ENCODE measurements at regions not wholly inside any gene's neighbourhood (a gene's known extent, or its start where the extent isn't known, plus 50 kb on each side); places are given as distances from the start of the nearest gene placed in this dataset.

- Histone ChIP-seq H3K36me3 (no peaks in the 10 kb centered on the region), H3K9me3 (no peaks in the 10 kb centered on the region), H3K4me3 (no peak overlapping the region), H3K27ac (no peak overlapping the region), H3K27me3 (no peaks in the 10 kb centered on the region), H3K4me1 (no peaks in the 10 kb centered on the region)
- WGBS, 2 donors, result 59 to 85% methylated on average over 3 of the region's 3 CpGs
- TF ChIP-seq EP300 (IDR thresholded peaks at IDR 0.05) (no peak), POLR2A (IDR thresholded peaks at IDR 0.05) (no peak), POLR2AphosphoS5 (IDR thresholded peaks at IDR 0.05) (no peak)
- TF ChIP-seq, protein P1, sequence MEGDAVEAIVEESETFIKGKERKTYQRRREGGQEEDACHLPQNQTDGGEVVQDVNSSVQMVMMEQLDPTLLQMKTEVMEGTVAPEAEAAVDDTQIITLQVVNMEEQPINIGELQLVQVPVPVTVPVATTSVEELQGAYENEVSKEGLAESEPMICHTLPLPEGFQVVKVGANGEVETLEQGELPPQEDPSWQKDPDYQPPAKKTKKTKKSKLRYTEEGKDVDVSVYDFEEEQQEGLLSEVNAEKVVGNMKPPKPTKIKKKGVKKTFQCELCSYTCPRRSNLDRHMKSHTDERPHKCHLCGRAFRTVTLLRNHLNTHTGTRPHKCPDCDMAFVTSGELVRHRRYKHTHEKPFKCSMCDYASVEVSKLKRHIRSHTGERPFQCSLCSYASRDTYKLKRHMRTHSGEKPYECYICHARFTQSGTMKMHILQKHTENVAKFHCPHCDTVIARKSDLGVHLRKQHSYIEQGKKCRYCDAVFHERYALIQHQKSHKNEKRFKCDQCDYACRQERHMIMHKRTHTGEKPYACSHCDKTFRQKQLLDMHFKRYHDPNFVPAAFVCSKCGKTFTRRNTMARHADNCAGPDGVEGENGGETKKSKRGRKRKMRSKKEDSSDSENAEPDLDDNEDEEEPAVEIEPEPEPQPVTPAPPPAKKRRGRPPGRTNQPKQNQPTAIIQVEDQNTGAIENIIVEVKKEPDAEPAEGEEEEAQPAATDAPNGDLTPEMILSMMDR (IDR thresholded peaks at IDR 0.05), result no peak
- intact Hi-C loops (cut with DNase I), result no loop called here
- no peak for DNase-seq
Observed at GRCh38 chr10:90583416-90583815, 274.4 kb downstream of the HTR7 start.

GRCh38 chr10:90587081-90587491, 270.8 kb downstream of the HTR7 start:
- Histone ChIP-seq H3K36me3 (no peaks in the 10 kb centered on the region), H3K27me3 (no peaks in the 10 kb centered on the region), H3K4me3 (no peak overlapping the region), H3K27ac (no peak overlapping the region), H3K9me3 (no peaks in the 10 kb centered on the region), H3K4me1 (no peaks in the 10 kb centered on the region)
- intact Hi-C loops (cut with DNase I), result no loop called here
- no peak for DNase-seq
- no peak for TF ChIP-seq POLR2AphosphoS5 (IDR thresholded peaks at IDR 0.05)
- no peak for TF ChIP-seq EP300 (IDR thresholded peaks at IDR 0.05)
- TF ChIP-seq POLR2A (IDR thresholded peaks at IDR 0.05), result no peak
- TF ChIP-seq, protein P1 (IDR thresholded peaks at IDR 0.05), result no peak
- WGBS, 2 donors, result 14 to 47% methylated on average over 1 of the region's 1 CpG

GRCh38 chr10:90587561-90587960, 270.3 kb downstream of the HTR7 start:
- no peak for DNase-seq
- 90 to 92% methylated on average over 2 of the region's 2 CpGs for WGBS, 2 donors
- TF ChIP-seq, protein P1 (IDR thresholded peaks at IDR 0.05), result no peak
- Histone ChIP-seq H3K36me3 (no peaks in the 10 kb centered on the region), H3K4me1 (no peaks in the 10 kb centered on the region), H3K27me3 (no peaks in the 10 kb centered on the region), H3K27ac (no peak overlapping the region), H3K4me3 (no peak overlapping the region), H3K9me3 (no peaks in the 10 kb centered on the region)
- intact Hi-C loops (cut with DNase I), result no loop called here

DNA sequence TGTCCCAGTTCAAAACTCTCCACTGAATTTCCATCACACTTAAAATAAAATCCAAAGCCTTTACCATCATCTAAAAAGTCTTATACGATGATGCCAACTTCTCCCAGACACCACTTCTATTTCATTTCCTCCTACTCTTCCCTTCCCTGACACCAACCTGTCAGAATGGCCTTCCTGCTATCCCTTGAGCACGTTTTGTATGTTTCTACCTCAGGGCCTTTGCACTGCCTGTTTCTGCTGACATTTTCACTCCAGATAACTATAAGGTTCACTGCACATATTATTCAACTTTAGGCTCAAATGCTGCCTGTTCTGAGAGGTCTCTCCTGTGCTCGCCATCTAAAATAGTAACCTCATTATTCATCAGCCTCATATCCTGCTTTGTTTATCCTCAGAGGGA, 269.6 kb downstream of the HTR7 start:
- no peak overlapping the region for H3K27ac ChIP-seq
- no peaks in the 10 kb centered on the region for H3K27me3 ChIP-seq
- no peak for TF ChIP-seq EP300 (IDR thresholded peaks at IDR 0.05)
- no peak for TF ChIP-seq POLR2AphosphoS5 (IDR thresholded peaks at IDR 0.05)
- no peak for TF ChIP-seq POLR2A (IDR thresholded peaks at IDR 0.05)
- TF ChIP-seq, protein P1 (IDR thresholded peaks at IDR 0.05), result no peak
- H3K9me3 ChIP-seq, result no peaks in the 10 kb centered on the region
- no peak overlapping the region for H3K4me3 ChIP-seq
- WGBS, 2 donors, result 67 to 84% methylated on average over 3 of the region's 3 CpGs
- H3K36me3 ChIP-seq, result no peaks in the 10 kb centered on the region
- no peaks in the 10 kb centered on the region for H3K4me1 ChIP-seq
- DNase-seq, result no peak
- intact Hi-C loops (cut with DNase I), result no loop called here

GRCh38 chr10:90589825-90590224, 268.0 kb downstream of the HTR7 start:
- 77 to 82% methylated on average over 3 of the region's 3 CpGs for WGBS, 2 donors
- H3K9me3 ChIP-seq, result no peaks in the 10 kb centered on the region
- intact Hi-C loops (cut with DNase I), result no loop called here

More at GRCh38 chr10:90589825-90590224, 268.0 kb downstream of the HTR7 start:
- Histone ChIP-seq H3K4me1 (no peaks in the 10 kb centered on the region), H3K36me3 (no peaks in the 10 kb centered on the region), H3K27ac (no peak overlapping the region), H3K4me3 (no peak overlapping the region), H3K27me3 (no peaks in the 10 kb centered on the region)
- TF ChIP-seq POLR2AphosphoS5 (IDR thresholded peaks at IDR 0.05) (no peak), POLR2A (IDR thresholded peaks at IDR 0.05) (no peak), EP300 (IDR thresholded peaks at IDR 0.05) (no peak)
- TF ChIP-seq, protein P1 (IDR thresholded peaks at IDR 0.05), result no peak
- no peak for DNase-seq

Measured in sigmoid colon (tissue), 6 donors.